ENCODE measurements at regions not wholly inside any gene's neighbourhood (a gene's known extent, or its start where the extent isn't known, plus 50 kb on each side); places are given as distances from the start of the nearest gene placed in this dataset.

- DNase-seq (ENCODE audit: low spot score) = no peak
These were observed 452.9 kb downstream of the MN1 start for GRCh38 chr22:27348634-27349033.

- DNase-seq (ENCODE audit: low spot score) = no peak
These were observed 452.1 kb downstream of the MN1 start for GRCh38 chr22:27349456-27349855.

DNA sequence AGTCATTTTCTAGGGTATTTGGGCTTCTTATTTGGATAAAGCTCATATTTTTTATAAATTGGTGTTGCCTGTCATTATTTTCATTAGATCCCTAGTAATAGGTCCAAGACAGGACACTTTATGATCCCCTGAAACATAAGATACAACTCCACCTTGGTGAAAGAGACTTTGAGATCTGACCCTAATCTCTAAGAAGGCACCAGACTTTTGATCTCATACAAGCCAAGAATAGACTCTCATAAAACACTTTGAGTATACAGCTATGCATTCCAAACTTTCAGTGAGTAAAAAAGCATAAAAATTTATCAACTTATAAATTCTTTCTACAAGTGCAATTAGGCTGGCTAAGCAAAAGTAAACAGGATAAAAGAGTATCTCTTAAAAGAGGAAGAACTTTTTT is 451.2 kb downstream of the MN1 start:
- DNase-seq (ENCODE audit: low spot score) = no peak

DNA sequence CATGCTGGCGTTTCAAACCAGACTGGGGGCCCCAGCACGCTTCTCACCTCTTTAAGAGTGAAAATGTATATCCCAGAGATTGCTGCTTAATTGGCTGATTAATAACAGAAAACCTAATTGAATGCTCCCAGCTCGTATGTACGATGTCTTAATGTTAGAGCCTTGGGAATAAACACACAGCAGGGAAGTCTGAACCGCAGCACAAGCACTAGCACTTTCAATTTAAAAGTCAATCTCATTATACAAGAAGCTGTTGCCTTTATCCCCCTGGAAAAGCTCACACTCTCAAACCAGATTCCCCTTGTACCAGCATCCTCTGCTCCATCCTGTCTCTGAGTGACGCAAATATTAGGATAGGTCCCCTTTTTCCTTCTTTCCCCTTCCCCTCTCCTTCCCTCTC is 449.1 kb downstream of the MN1 start:
- no peak for DNase-seq (ENCODE audit: low spot score)

DNA sequence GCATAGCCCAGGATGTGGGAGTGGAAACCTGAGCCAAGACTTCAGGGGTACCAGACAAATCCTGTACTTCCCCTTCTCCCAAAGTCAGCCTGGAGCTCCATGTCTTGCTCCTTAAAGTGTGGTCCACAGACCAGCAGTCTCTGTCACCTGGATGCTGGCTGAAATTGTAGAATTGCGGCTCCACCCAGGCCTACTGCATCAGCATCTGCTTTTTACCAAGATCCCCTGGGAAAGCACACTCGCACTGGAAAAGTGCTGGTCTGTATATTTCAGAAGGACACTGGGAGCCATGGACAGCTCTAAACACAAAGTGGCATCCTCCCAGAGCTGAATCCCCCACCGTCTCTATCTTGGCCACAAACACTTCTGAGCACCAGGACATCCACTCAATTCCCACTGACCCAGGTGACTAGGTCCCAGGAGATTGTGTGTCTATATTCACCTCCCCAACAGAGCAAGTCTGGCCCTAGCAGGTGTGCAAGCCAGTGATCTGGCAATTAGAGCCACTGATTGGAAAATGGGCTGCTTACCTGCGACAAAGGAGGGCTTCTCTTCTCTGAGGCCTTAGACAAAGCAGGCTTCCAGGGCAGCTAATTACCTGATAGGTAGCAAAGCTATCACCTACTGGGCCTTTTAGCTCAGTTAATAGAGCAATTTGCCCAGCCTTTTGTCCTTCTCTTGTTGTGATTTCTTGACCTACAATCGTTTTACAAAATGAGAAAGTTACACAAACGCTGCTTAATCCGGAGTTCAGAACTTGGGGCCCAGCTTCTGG is 443.3 kb downstream of the MN1 start:
- no peak for DNase-seq (ENCODE audit: low spot score)

GRCh38 chr22:27370269-27370668 is 431.3 kb downstream of the MN1 start:
- no peak for DNase-seq (ENCODE audit: low spot score)

DNA sequence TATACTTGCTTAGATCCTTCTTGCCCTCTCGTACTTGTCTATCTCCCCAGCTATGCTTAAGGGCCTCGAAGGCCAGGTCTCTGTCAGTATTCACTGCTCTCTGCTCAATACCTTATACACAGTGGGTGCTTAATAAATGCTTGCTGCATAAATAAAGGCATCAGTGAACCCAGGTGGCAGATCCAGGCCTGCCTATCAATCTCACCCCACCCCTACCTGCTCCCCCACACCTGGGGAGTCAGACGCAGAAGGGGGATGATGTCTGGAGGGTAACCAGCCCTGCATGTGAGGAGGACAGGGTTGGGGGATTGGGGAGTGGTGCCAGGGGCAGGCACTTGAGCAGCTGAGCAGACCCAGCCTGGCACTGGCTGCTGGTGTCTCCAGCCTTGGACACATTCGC is 430.6 kb downstream of the MN1 start:
- no peak for DNase-seq (ENCODE audit: low spot score)

GRCh38 chr22:27372364-27372763 is 429.2 kb downstream of the MN1 start:
- DNase-seq (ENCODE audit: low spot score) = no peak

- no peak for DNase-seq (ENCODE audit: low spot score)
These were observed 428.4 kb downstream of the MN1 start for GRCh38 chr22:27372969-27373670.

DNA sequence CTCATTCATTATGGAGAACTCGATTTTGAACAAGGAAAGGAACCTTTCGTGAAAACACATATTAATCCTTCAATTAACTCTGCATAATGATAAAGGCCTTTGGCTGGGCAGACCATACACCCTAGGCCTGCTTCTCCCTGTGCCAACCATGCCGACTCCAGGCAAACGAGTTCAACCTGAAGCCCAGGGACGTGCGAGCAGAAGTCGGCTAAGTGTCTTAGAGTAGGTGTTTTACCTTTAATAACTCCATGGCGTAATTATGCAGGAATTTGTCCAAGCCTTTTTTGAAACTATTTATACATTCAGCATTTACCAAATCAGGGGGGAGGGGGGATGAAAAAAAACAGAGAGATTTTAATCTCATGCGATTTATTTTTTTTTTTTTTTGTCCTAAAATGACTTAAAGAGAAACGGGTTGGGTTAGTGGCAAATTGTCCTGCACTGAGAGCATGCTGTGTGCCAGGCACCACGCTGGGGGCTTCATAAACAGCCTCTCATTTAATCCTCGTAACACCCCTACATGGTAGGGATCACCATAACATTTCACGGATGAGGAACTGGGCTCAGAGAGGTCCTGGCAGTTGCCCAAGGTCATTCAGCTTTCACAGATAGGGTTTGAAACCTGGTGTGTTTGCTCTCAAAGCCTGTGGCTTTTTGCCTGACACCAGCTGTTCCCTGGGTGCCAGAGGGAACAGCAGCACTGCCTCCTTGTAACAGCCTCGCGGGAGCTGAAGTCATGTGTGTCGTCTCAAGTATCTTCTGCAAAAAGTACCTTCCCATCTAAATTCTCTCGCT is 423.9 kb downstream of the MN1 start:
- no peak for DNase-seq (ENCODE audit: low spot score)

DNA sequence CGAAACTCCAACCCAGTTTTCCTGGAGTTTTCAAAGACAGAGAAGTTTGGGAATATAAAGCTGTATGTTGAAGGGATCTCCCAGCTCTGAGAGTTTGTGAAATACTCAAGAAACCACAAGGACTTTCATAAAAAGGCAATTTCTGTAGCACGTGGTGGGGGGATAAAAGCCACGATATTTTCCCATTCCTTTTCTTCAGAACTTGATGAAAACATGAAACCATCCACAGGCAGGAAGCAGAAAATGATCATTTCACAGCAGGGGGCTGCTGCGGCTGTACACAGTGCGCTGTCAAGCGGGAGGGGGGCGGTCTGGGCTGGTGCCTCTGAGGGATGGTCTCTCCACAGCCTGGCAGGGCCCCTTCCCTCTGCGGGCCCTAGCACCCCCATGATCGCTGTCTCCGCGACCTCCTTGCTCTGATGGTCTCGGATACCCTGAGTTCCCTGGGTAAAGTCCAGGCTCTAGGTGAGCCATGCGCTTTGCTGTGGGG is 423.2 kb downstream of the MN1 start:
- DNase-seq (ENCODE audit: low spot score) = no peak

DNA sequence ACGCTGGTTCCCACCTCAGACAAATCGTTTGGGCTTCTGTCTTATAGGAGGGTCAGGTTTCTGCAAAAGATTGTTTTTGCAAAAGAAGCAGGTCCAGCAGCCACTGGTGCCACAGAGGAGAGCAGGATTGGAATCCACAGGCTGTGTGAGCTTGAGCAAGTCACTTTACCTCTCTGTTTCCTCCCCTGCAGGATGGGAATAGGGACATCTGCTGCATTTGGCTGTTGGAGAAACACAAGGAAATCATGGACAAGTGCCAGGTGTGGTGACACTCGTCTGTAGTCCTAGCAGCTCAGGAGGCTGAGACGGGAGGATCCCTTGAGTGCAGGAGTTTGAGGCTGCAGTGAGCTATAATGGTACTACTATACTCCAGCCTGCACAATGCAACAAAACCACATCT is 422.6 kb downstream of the MN1 start:
- DNase-seq (ENCODE audit: low spot score) = no peak

- DNase-seq (ENCODE audit: low spot score) = no peak
These were observed 420.7 kb downstream of the MN1 start for GRCh38 chr22:27380855-27381254.

GRCh38 chr22:27381552-27381951 is 420.0 kb downstream of the MN1 start:
- no peak for DNase-seq (ENCODE audit: low spot score)

DNA sequence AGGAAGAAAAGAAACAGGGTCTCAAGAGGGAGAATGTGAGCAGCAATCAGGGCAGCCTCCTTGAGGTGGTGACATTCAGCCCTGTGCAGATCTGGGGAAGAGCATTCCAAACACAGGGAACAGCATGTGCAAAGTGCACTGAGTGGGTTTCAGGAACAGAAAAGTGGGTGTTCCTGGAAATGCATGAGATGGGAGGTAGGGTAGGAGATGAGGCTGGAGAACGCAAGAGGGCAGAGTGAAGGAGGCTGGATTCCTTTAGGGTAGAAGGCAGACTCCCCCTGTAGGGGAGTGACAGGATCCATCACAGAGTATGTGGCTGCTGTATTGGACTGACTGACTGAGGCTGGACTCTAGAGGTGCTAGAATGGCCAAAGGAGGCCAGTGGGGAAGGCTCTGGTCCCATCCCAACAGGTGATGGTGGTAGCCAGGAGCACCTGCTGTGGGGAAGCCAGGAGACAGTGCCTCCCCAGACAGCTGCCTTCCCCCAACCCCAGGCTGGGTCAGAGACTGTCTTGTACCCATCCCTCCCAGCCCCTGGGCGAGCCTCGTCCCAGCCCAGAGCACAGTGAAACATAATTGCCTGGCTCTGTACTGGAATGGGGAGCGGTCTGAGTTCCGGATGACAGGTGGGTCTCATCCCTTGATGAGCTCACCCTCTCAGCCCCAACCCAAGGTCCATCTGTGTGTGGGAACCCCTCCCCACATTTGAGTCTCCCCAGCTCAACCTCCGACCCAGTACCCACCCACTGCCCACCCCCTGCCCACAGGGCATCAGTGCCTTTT is 419.4 kb downstream of the MN1 start:
- no peak for DNase-seq (ENCODE audit: low spot score)

GRCh38 chr22:27382947-27383346 is 418.6 kb downstream of the MN1 start:
- DNase-seq (ENCODE audit: low spot score) = no peak

DNA sequence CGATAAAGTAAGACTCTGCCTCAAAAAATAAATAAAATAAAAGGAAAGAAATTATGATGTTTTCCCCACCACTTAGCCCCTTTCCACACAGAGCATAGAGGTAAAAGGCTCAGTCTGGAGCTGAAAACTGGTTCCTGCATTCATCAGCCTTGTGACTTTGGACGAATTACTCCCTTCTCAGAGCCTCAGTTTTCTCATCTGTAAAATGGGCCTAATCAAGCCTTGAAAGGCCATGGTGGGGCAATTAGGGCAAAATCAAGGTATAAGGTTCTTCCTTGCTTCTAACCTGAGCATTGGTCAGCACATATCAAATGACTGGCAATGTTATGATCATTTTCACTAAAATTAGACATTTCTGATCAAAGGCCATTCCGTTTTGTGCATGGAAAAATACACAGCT is 417.7 kb downstream of the MN1 start:
- no peak for DNase-seq (ENCODE audit: low spot score)

DNA sequence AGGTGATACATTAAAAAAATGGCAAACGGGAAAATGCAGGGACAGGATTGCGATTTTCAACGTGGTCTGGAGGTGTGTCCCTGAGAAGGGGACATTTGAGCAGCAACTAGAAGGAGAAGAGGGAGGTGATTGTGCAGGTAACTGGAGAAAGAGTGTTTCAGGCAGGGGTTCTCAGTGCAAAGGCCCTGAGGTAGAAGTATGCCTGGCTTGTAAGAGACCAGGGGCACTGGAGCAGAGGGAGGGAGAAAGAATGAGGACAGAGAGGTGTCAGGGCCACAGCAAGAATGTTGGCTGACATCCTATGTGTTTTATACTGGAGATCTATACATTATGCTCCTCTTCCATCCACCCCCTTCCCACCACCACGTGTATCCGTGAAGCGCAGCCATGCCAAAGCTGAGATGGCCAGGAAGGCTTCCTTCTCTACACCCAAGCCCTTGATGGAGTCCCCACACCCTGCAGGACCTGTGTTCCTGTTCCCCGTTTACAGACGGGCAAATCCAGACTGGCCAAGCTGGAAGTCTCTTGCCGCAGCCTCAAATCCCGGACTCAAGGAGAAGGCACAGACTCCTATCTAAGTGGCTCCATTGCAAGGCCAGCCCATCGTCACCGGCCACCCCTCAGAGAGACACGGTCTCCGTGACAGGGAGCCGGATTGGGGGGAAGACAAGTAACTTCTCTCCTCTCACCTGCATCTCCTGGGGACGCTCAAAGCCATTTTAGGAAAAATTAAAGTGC is 416.1 kb downstream of the MN1 start:
- DNase-seq (ENCODE audit: low spot score) = no peak

DNA sequence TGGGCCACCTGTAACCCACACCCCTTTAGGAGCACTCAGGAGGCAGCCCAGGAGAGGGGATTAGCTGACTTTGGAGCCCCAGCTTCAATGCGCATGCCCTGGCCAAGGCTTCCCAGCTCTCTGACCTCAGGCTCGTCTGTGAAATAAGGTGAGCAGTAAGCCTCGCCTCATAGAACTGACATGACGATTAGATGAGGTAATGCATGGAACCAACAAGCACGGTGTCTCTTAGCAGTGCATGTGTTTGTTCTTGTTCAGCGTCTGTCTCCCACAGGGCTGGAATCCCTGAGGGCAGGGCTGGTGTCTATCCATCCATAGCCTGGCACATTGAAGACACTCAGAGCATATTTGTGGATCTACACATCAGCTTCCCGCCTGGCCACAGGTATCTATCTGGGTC is 415.4 kb downstream of the MN1 start:
- DNase-seq (ENCODE audit: low spot score) = no peak

- DNase-seq (ENCODE audit: low spot score) = no peak
These were observed 414.0 kb downstream of the MN1 start for GRCh38 chr22:27387561-27387960.

DNA sequence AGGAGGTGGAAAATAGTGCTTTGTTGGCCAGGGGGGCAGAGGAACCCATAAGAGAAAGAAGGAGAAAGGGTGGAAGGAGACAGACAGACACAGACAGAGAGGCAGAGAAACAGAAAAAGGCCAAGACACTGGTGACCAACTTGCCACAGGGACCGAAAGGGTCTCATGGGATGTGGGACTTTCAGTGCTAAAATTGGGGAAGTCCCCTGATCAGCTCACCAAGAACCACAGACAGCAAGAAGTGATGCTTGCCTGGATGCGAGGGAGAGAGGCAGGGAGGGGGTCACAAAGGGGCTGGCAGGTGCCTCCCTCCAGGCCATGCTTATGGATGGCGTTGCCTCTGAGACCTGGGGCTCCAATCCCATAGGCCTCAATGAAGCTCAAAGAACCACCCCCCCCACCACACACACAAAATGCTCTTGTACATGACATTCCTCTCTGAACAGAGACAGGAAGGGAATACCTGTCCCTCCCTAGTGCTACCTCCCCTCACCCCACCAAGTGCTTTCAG is 413.4 kb downstream of the MN1 start:
- no peak for DNase-seq (ENCODE audit: low spot score)

Measured in activated CD4-positive, alpha-beta T cell treated with anti-CD3 and anti-CD28 coated beads, Interleukin-2, Interleukin-4, amounts not matched to agents 100 ng/mL and 50 ng/mL, durations not matched to agents 16 hours and 8 hours (primary cell).